ENCODE measurements at regions not wholly inside any gene's neighbourhood (a gene's known extent, or its start where the extent isn't known, plus 50 kb on each side); places are given as distances from the start of the nearest gene placed in this dataset.

GRCh38 chr6:156687789-156688619 is 89.2 kb upstream of the ARID1B start:
- Histone ChIP-seq H4K8ac (ENCODE audit: low read depth in 2 of 2, low read length in 2 of 2) (peak overlapping the region; percentile 84 to 97), H4K91ac (ENCODE audit: insufficient read depth, low read depth, low read length) (peak overlapping the region; percentile 82), H3K79me1 (ENCODE audit: low read depth in 1 of 2, low read length in 2 of 2) (no peaks in the 10 kb centered on the region), H3K9me3 (ENCODE audit: control insufficient read depth, insufficient read depth, low read length) (no peaks in the 10 kb centered on the region), H3K23ac (ENCODE audit: low read depth, low read length) (peak overlapping the region; percentile 58), H3K4ac (ENCODE audit: low read depth, low read length) (peak overlapping the region; percentile 78), H3K9me1 (ENCODE audit: insufficient read depth, low read length) (peaks cover 5% of the 10 kb centered on the region; the same call in 1 of the 2 replicates), H4K5ac (ENCODE audit: low read depth, low read length) (peak overlapping the region; percentile 60), H3K36me3 (ENCODE audit: control insufficient read depth, insufficient read depth, low read length) (no peaks in the 10 kb centered on the region), H3K27me3 (ENCODE audit: control insufficient read depth, insufficient read depth, low read length) (no peaks in the 10 kb centered on the region), H3K56ac (ENCODE audit: extremely low read depth, insufficient read depth, low read length) (peak overlapping the region; percentile 27), H2AK5ac (ENCODE audit: low read depth, low read length) (no peak overlapping the region; the same call in 1 of the 2 replicates), H3K4me3 (ENCODE audit: insufficient read depth, low read depth, low read length) (peak overlapping the region; percentile 74), H3K4me1 (ENCODE audit: control insufficient read depth, insufficient read depth, low read length) (no peaks in the 10 kb centered on the region), H2BK120ac (ENCODE audit: low read depth, low read length) (peak overlapping the region; percentile 16; the same call in 1 of the 2 replicates), H3K4me2 (ENCODE audit: low read depth, low read length) (peak overlapping the region; percentile 74), H3K14ac (replicated peaks; ENCODE audit: low read depth, low read length) (peak overlapping the region; percentile 73), H2AK9ac (replicated peaks; ENCODE audit: low read depth, low read length, poor library complexity) (peak overlapping the region; percentile 21), H2BK5ac (ENCODE audit: low read depth, low read length, poor library complexity, severe bottlenecking) (peak overlapping the region; percentile 69), H2BK20ac (ENCODE audit: low read depth, low read length) (0 out of 2 replicates have a peak overlapping the region, but pooled peaks have one; percentile 3), H3K27ac (ENCODE audit: insufficient read depth, low read length) (peak overlapping the region; percentile 83), H2BK15ac (ENCODE audit: low read depth, low read length) (peak overlapping the region; percentile 72; the same call in 2 of the 3 replicates), H4K20me1 (ENCODE audit: insufficient read depth, low read length) (no peaks in the 10 kb centered on the region), H3K9ac (ENCODE audit: low read depth, low read length) (peak overlapping the region; percentile 86), H3K18ac (ENCODE audit: low read depth, low read length) (peak overlapping the region; percentile 27; the same call in 1 of the 2 replicates), H2AFZ (replicated peaks; ENCODE audit: low read length, poor library complexity) (peak overlapping the region; percentile 99)
- in situ Hi-C loops (cut with MboI; ENCODE audit: low sequenced_read_pairs), result loop anchor here (25.0 kb wide), 1 partner anchor 1351 kb away; no protein-coding TSS in a partner anchor
- POLR2A ChIA-PET (ENCODE audit: unreplicated experiment), result no interaction called here
- dilution Hi-C loops (cut with HindIII; ENCODE audit: low sequenced_read_pairs, unreplicated experiment), result no loop called here
- intact Hi-C loops (cut with micrococcal nuclease), result loop anchor here (1.0 to 10.0 kb wide), 3 partner anchors 89 to 1361 kb away; partner anchors contain the start of gene ARID1B
- TF ChIP-seq RAD21 (IDR thresholded peaks at IDR 0.05; ENCODE audit: low read length) (0 out of 2 replicates have a peak, but pooled peaks have one; percentile 0), ELK1 (IDR thresholded peaks at IDR 0.05; ENCODE audit: borderline replicate concordance, low read depth, low read length) (no peak)
- BruUV-seq (replicated peaks), result no TSS peak
- DNase-seq (peak; percentile 14), ATAC-seq (ENCODE audit: low read depth) (no peak)
- WGBS, 2 experiments (ENCODE audit: extremely low coverage in 2 of 2, insufficient read length in 1 of 2), result 15% methylated on average over 12 of the region's 22 CpGs; no CpG with 5 or more reads in 1 of the 2 experiments
- CTCF ChIA-PET, result interaction anchor here (0.6 kb wide), 1 partner anchor 108 kb away, joined by 3 read pairs; no protein-coding TSS in a partner anchor
